OCI-LY1 (cell line): ENCODE measurements at regions not wholly inside any gene's neighbourhood (a gene's known extent, or its start where the extent isn't known, plus 50 kb on each side); places are given as distances from the start of the nearest gene placed in this dataset.

Experiments
- H2AFZ ChIP-seq: fragments of 200-600 bp; sonication (generic), shearing (Covaris generic); 2 replicates; pipeline ENCODE4 v1.6.0; 2014; ENCODE audit warnings: antibody characterized with exemption, mild to moderate bottlenecking, low read length
- H3F3A ChIP-seq: fragments of 200-600 bp; sonication (generic), shearing (Covaris generic); 2 replicates; pipeline ENCODE4 v1.6.0; 2014; ENCODE audit warnings: mild to moderate bottlenecking, antibody characterized with exemption, low read length, moderate library complexity; ENCODE audit not compliant: insufficient read depth
- H3K27ac ChIP-seq: fragments of 200-600 bp; sonication (generic); 2 replicates; pipeline ENCODE4 v1.5.1; 2014; ENCODE audit warnings: low read length, mixed run types, mild to moderate bottlenecking, low read depth; ENCODE audit not compliant: poor library complexity, severe bottlenecking
- H3K27me3 ChIP-seq: fragments of 200-600 bp; sonication (generic); 2 replicates; pipeline ENCODE4 v1.6.0; 2014; ENCODE audit warnings: antibody characterized with exemption, mild to moderate bottlenecking, low read length, moderate library complexity; ENCODE audit not compliant: insufficient read depth
- H3K36me3 ChIP-seq: fragments of 200-600 bp; sonication (generic); 2 replicates; pipeline ENCODE4 v1.6.1; 2014; ENCODE audit warnings: mild to moderate bottlenecking, antibody characterized with exemption, low read length, moderate library complexity, mixed read lengths; ENCODE audit not compliant: insufficient read depth
- H3K4me1 ChIP-seq: fragments of 200-600 bp; sonication (generic); 2 replicates; pipeline ENCODE4 v1.5.1; 2014; ENCODE audit warnings: mild to moderate bottlenecking, low read length, moderate library complexity; ENCODE audit not compliant: insufficient read depth, severe bottlenecking
- H3K4me2 ChIP-seq: fragments of 200-600 bp; sonication (generic), shearing (Covaris generic); 2 replicates; pipeline ENCODE4 v1.6.1; 2014; ENCODE audit warnings: low read length
- H3K4me3 ChIP-seq: fragments of 200-600 bp; sonication (generic); 2 replicates; pipeline ENCODE4 v1.5.1; 2014; ENCODE audit warnings: low read length, low read depth, mild to moderate bottlenecking, mixed read lengths; ENCODE audit not compliant: poor library complexity, severe bottlenecking
- H3K79me2 ChIP-seq: fragments of 200-600 bp; shearing (Covaris generic); 2 replicates; pipeline ENCODE4 v1.6.1; 2016; ENCODE audit warnings: mixed run types, low read length, mixed read lengths; ENCODE audit not compliant: insufficient read depth
- H3K9ac ChIP-seq: fragments of 200-600 bp; sonication (generic), shearing (Covaris generic); 2 replicates; pipeline ENCODE4 v1.6.1; 2014; ENCODE audit warnings: mild to moderate bottlenecking, low read length, mixed read lengths
- H3K9me2 ChIP-seq: fragments of 200-600 bp; sonication (generic), shearing (Covaris generic); 2 replicates; pipeline ENCODE4 v1.6.1; 2014; ENCODE audit warnings: low read depth, mild to moderate bottlenecking, low read length, mixed read lengths
- H3K9me3 ChIP-seq: fragments of 200-600 bp; shearing (Covaris generic); 2 replicates; pipeline ENCODE4 v1.6.1; 2014; ENCODE audit warnings: low read length, mixed read lengths
- H4K20me1 ChIP-seq: fragments of 200-600 bp; sonication (generic), shearing (Covaris generic); 2 replicates; pipeline ENCODE4 v1.6.0; 2016; ENCODE audit warnings: mild to moderate bottlenecking, low read length; ENCODE audit not compliant: insufficient read depth
- CTCF ChIP-seq: fragments of 200-600 bp; sonication (generic), shearing (Covaris generic); IDR thresholded peaks from 2 replicates; pipeline ENCODE4 v1.5.1; 2017; ENCODE audit warnings: mild to moderate bottlenecking, antibody characterized with exemption, low read length, moderate library complexity, mixed read lengths
- EZH2 ChIP-seq: fragments of 200-600 bp; sonication (generic), shearing (Covaris generic); IDR thresholded peaks from 2 replicates; pipeline ENCODE4 v1.8.0; 2017; ENCODE audit warnings: borderline replicate concordance, mixed run types, mild to moderate bottlenecking, antibody characterized with exemption, low read length, moderate library complexity, mixed read lengths

- Histone ChIP-seq H3K9ac (peak overlapping the region; percentile 4; the same call in 1 of the 2 replicates), H3K27me3 (no peaks in the 10 kb centered on the region), H3K4me2 (peak overlapping the region; percentile 7; the same call in 1 of the 2 replicates), H2AFZ (0 out of 2 replicates have a peak overlapping the region, but pooled peaks have one; percentile 62), H3K4me3 (peak overlapping the region; percentile 29), H3K9me3 (0 out of 2 replicates have a peak, but pooled peaks cover 2% of the 10 kb centered on the region), H3K79me2 (no peaks in the 10 kb centered on the region), H3K4me1 (peaks cover 23% of the 10 kb centered on the region), H3K36me3 (no peaks in the 10 kb centered on the region), H3K9me2 (no peaks in the 10 kb centered on the region), H3K27ac (no peak overlapping the region), H4K20me1 (no peaks in the 10 kb centered on the region), H3F3A (no peaks in the 10 kb centered on the region)
- TF ChIP-seq EZH2, result no peak
- TF ChIP-seq CTCF, result no peak
Measured at GRCh38 chr4:187059895-187060294, 336.2 kb upstream of the FAT1 start.

- H3K4me1 ChIP-seq, result peaks cover 23% of the 10 kb centered on the region
- no peaks in the 10 kb centered on the region for H4K20me1 ChIP-seq
- H3K9ac ChIP-seq, result no peak overlapping the region
- 0 out of 2 replicates have a peak overlapping the region, but pooled peaks have one; percentile 62 for H2AFZ ChIP-seq
- H3K9me3 ChIP-seq, result 0 out of 2 replicates have a peak, but pooled peaks cover 2% of the 10 kb centered on the region
- H3K4me2 ChIP-seq, result peak overlapping the region; percentile 7; the same call in 1 of the 2 replicates
- H3F3A ChIP-seq, result no peaks in the 10 kb centered on the region
- H3K27ac ChIP-seq, result no peak overlapping the region
- H3K4me3 ChIP-seq, result peak overlapping the region; percentile 29
- H3K36me3 ChIP-seq, result no peaks in the 10 kb centered on the region
- TF ChIP-seq CTCF, result no peak
- TF ChIP-seq EZH2, result no peak
- H3K27me3 ChIP-seq, result no peaks in the 10 kb centered on the region
- no peaks in the 10 kb centered on the region for H3K79me2 ChIP-seq
- H3K9me2 ChIP-seq, result no peaks in the 10 kb centered on the region
Measured at GRCh38 chr4:187060551-187060950, 336.9 kb upstream of the FAT1 start.

- H3K27me3 ChIP-seq, result no peaks in the 10 kb centered on the region
Measured at GRCh38 chr4:187063251-187063650, 339.6 kb upstream of the FAT1 start.

More at GRCh38 chr4:187063251-187063650, 339.6 kb upstream of the FAT1 start:
- H3K9ac ChIP-seq, result no peak overlapping the region
- H3F3A ChIP-seq, result no peaks in the 10 kb centered on the region
- peaks cover 23% of the 10 kb centered on the region for H3K4me1 ChIP-seq
- H4K20me1 ChIP-seq, result no peaks in the 10 kb centered on the region
- H3K36me3 ChIP-seq, result no peaks in the 10 kb centered on the region
- peaks cover 2% of the 10 kb centered on the region; the same call in 1 of the 2 replicates for H3K9me3 ChIP-seq
- no peaks in the 10 kb centered on the region for H3K79me2 ChIP-seq
- H3K4me2 ChIP-seq, result no peak overlapping the region
- H3K9me2 ChIP-seq, result no peaks in the 10 kb centered on the region
- H3K4me3 ChIP-seq, result no peak overlapping the region
- no peak overlapping the region for H3K27ac ChIP-seq
- no peak overlapping the region for H2AFZ ChIP-seq
- TF ChIP-seq EZH2 (no peak), CTCF (no peak)
